ENCODE measurements at regions not wholly inside any gene's neighbourhood (a gene's known extent, or its start where the extent isn't known, plus 50 kb on each side); places are given as distances from the start of the nearest gene placed in this dataset.

DNA sequence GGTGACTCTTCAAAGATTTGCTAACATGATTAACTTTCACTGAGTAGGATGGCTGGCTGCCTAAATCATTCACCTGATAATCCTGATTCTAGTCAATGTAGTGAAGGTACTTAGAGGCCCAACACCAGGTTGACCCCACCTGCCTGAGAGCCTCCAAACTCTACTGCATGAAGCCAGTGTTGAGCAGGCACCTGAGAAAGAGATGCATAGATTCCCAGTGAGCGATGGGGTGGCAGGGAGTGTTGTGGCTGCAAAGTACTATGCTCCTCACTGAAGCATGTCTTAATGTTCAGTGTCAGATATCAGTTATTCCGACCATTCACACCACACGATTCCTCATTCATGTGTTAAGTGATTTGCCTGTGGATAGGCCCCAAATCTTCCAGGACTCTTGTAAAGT is 804.4 kb downstream of the TLE4 start:
- no peaks in the 10 kb centered on the region for H3K27me3 Mint-ChIP-seq (ENCODE audit: low read depth)
- H3K27ac ChIP-seq (ENCODE audit: insufficient read length, low read depth, low read length): no peak overlapping the region
- TF ChIP-seq, protein P1, sequence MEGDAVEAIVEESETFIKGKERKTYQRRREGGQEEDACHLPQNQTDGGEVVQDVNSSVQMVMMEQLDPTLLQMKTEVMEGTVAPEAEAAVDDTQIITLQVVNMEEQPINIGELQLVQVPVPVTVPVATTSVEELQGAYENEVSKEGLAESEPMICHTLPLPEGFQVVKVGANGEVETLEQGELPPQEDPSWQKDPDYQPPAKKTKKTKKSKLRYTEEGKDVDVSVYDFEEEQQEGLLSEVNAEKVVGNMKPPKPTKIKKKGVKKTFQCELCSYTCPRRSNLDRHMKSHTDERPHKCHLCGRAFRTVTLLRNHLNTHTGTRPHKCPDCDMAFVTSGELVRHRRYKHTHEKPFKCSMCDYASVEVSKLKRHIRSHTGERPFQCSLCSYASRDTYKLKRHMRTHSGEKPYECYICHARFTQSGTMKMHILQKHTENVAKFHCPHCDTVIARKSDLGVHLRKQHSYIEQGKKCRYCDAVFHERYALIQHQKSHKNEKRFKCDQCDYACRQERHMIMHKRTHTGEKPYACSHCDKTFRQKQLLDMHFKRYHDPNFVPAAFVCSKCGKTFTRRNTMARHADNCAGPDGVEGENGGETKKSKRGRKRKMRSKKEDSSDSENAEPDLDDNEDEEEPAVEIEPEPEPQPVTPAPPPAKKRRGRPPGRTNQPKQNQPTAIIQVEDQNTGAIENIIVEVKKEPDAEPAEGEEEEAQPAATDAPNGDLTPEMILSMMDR (conservative IDR thresholded peaks at IDR 0.05): no peak
- WGBS (ENCODE audit: extremely low coverage, insufficient read length, low lambda C conversion rate): no CpG with 5 or more reads among the region's 3 CpGs
- no peaks in the 10 kb centered on the region for H3K79me1 ChIP-seq (ENCODE audit: insufficient read depth, low read depth, low read length, poor library complexity, severe bottlenecking)
- no peak overlapping the region for H3K23ac ChIP-seq (ENCODE audit: insufficient read length, low read depth, low read length)
- no peak overlapping the region for H2BK12ac ChIP-seq (ENCODE audit: insufficient read length, low read depth, low read length)
- peaks cover 27 to 30% of the 10 kb centered on the region in 2 experiments for H3K4me1 Mint-ChIP-seq
- no peaks in the 10 kb centered on the region for H3K23me2 ChIP-seq (ENCODE audit: insufficient read length, low read depth, low read length, poor library complexity, severe bottlenecking)
- no peak overlapping the region for H3K4ac ChIP-seq (ENCODE audit: low read depth, low read length)
- no peak overlapping the region for H2BK120ac ChIP-seq (ENCODE audit: low read depth, low read length, poor library complexity, severe bottlenecking)
- no peaks in the 10 kb centered on the region; a peak in 1 of 5 replicates for H3K9me3 Mint-ChIP-seq
- H3T11ph ChIP-seq (ENCODE audit: low read length): no peak overlapping the region
- no peak overlapping the region for H3K4me2 ChIP-seq (ENCODE audit: insufficient read depth, insufficient read length, low read length)
- H2AK5ac ChIP-seq (ENCODE audit: insufficient read length, low read length): no peak overlapping the region
- H4K20me1 ChIP-seq (ENCODE audit: control insufficient read depth, insufficient read depth, insufficient read length): no peaks in the 10 kb centered on the region
- no peaks in the 10 kb centered on the region; a peak in 1 of 7 replicates for H3K36me3 Mint-ChIP-seq (ENCODE audit: insufficient read depth in 1 of 3, low read depth in 3 of 3)
- H4K5ac ChIP-seq (ENCODE audit: insufficient read length, low read depth, low read length): no peak overlapping the region
- H3K56ac ChIP-seq (ENCODE audit: insufficient read length, low read depth, low read length): no peak overlapping the region
- H3K27ac Mint-ChIP-seq: peak overlapping the region in 1 of 3 experiments; percentile 40; a peak in 1 of 7 replicates
- DNase-seq: no peak
- H2BK5ac ChIP-seq (ENCODE audit: insufficient read length, low read length): no peak overlapping the region
- H3K27me3 ChIP-seq (ENCODE audit: insufficient read depth, low read length): no peaks in the 10 kb centered on the region
- H3K4me1 ChIP-seq (ENCODE audit: insufficient read depth, low read length): no peaks in the 10 kb centered on the region; the same call in 1 of the 2 replicates
- H2AFZ ChIP-seq (ENCODE audit: low read length): no peak overlapping the region
- no peak overlapping the region for H3K9ac ChIP-seq (ENCODE audit: extremely low read depth, insufficient read length, low read length)
- no peak overlapping the region for H3K4me3 Mint-ChIP-seq
- no peak overlapping the region for H3K18ac ChIP-seq (ENCODE audit: insufficient read length, low read depth, low read length)
- no peak overlapping the region for H3K14ac ChIP-seq (ENCODE audit: insufficient read depth, low read length)
- no peak overlapping the region for H4K8ac ChIP-seq (replicated peaks; ENCODE audit: insufficient read length, low read depth, low read length)
- no peaks in the 10 kb centered on the region for H3K9me3 ChIP-seq (ENCODE audit: control insufficient read depth, low read depth, low read length)
- H2BK15ac ChIP-seq (ENCODE audit: low read depth, low read length): no peak overlapping the region
- H4K91ac ChIP-seq (ENCODE audit: insufficient read length, low read depth, low read length): no peak overlapping the region
- no peak overlapping the region for H2BK20ac ChIP-seq (ENCODE audit: low read depth, low read length, poor library complexity, severe bottlenecking)
- H3K79me2 ChIP-seq (ENCODE audit: insufficient read depth, low read length): no peaks in the 10 kb centered on the region

Measured in H9 (cell line).